Epithelial cell of proximal tubule (primary cell): ENCODE measurements at regions not wholly inside any gene's neighbourhood (a gene's known extent, or its start where the extent isn't known, plus 50 kb on each side); places are given as distances from the start of the nearest gene placed in this dataset.

Experiments used
- DNase-seq: peaks from one replicate; pipeline ENCODE4 v3.0.0-alpha.2; 2011; ENCODE audit warnings: low read depth
- H3K4me3 ChIP-seq: 2 replicates; pipeline ENCODE4 v1.5.1; 2011; ENCODE audit warnings: low read depth, mild to moderate bottlenecking, low read length
- TF ChIP-seq, protein P1 (sequence below): conservative IDR thresholded peaks from 2 replicates; pipeline ENCODE4 v1.5.1; 2012; ENCODE audit warnings: low read depth, mild to moderate bottlenecking, low read length

DNA sequence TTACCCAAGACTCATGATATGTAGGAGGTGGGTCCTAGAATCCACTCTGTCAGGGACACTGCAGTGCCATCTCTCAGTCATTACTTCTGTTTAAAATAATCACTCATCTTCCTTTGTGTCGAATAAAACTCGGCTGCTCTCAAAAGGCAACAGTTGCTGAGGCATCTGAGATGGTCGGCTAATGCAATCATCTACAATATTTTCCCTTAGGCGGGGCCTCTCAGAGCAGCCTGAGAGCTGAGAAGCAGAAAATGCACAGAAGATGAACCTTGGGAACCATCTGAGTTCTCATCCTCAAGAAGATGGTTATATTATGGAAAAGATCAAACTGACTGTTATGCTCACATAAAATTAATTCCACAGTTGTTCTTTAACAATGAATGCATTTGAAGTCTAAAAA, 1518.2 kb upstream of the TENM4 start:
- no peak for DNase-seq
- TF ChIP-seq, protein P1, sequence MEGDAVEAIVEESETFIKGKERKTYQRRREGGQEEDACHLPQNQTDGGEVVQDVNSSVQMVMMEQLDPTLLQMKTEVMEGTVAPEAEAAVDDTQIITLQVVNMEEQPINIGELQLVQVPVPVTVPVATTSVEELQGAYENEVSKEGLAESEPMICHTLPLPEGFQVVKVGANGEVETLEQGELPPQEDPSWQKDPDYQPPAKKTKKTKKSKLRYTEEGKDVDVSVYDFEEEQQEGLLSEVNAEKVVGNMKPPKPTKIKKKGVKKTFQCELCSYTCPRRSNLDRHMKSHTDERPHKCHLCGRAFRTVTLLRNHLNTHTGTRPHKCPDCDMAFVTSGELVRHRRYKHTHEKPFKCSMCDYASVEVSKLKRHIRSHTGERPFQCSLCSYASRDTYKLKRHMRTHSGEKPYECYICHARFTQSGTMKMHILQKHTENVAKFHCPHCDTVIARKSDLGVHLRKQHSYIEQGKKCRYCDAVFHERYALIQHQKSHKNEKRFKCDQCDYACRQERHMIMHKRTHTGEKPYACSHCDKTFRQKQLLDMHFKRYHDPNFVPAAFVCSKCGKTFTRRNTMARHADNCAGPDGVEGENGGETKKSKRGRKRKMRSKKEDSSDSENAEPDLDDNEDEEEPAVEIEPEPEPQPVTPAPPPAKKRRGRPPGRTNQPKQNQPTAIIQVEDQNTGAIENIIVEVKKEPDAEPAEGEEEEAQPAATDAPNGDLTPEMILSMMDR: no peak
- H3K4me3 ChIP-seq: no peak overlapping the region

DNA sequence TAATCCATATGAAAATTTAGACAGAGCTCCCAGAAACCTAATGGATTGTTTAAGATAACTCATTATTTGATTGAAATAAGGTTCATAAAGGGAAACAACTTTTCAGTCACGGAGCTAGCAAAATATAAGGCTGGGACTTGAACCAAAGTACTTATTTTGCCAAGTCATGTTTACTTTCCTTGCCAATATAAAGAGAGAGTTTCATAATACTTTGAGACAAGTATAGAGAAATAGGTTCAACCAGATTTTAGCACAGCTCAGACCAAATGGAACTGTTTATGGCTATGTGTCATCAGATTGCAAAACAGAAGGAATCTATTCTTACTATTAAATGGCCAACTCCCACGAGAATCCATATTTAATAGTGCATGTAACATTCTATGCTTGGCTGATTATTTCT, 1517.5 kb upstream of the TENM4 start:
- TF ChIP-seq, protein P1: no peak
- peak; percentile 33 for DNase-seq
- no peak overlapping the region for H3K4me3 ChIP-seq

DNA sequence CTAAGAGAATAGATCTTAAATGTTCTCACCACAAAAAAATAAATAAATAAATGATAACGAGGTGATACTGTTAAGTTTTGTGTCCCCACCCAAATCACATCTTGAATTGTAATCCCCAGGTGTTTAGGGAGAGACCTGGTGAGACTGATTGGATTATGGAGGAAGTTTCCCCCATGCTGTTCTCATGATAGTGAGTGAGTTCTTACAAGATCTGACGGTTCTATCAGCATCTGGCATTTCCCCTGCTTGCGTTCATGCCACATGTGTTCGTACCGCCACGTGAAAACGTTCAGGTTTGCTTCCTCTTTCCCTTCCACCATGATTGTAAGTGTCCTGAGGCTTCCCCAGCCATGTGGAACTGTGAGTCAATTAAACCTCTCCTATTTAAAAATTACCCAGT, 1514.8 kb upstream of the TENM4 start:
- no peak for DNase-seq
- H3K4me3 ChIP-seq: no peak overlapping the region
- TF ChIP-seq, protein P1: no peak

DNA sequence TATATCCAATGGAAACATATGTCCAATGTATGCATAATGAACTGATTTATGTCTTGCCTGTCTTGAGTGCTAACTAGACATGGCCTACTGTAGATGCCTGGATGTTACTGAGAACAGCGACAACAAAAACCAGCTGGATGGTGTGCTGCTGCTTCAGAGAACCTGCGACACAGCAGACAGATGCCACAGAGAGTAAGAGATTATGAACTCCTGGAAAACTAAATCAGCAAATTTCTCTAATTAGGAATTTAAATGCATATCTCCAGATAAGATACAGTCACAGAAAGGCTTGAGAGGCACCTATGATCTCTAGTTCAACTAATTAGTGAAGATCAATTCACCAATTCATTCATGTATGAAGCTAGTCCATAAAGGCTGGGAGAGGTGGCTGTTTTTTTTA, 1508.0 kb upstream of the TENM4 start:
- DNase-seq: no peak
- TF ChIP-seq, protein P1: no peak
- H3K4me3 ChIP-seq: no peak overlapping the region

DNA sequence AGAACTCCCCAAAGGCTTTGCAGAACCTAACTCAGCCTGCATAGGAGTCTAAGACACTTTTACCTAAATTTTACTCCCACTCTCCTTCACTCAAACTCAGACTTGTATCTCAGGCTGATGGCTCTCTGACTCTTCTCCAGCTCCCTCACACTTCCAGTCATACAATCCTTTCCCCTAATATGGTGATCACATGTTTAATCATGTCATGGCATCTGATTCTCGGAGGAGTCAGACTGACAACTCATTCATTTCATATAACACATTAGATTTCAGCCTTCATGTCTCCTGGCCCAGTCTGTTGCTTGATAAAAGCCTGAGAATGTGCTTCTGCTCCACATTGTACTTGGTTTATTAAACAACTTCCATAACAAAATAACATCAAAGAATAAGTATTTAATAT, 1503.9 kb upstream of the TENM4 start:
- DNase-seq: no peak
- H3K4me3 ChIP-seq: no peak overlapping the region
- TF ChIP-seq, protein P1: no peak

DNA sequence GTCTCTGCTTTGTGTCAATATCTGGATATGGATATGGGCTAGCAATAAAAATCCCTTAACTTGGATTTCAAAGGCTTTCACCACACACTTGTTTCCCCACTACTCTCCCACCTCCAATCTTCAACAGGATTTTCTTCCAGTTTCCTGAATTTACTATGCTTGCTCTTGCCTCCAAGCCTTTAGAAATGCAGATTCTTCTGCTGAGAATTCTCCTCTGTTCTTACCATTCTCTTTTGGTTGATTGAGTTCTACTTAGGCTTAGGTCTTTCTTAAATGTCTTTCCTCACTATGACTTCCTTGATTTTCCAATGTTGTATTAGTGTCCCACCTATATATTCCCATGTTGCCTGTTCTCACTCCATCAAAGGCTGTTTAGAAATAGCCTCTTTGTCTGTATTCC, 1502.4 kb upstream of the TENM4 start:
- no peak overlapping the region for H3K4me3 ChIP-seq
- no peak for DNase-seq
- TF ChIP-seq, protein P1: no peak

DNA sequence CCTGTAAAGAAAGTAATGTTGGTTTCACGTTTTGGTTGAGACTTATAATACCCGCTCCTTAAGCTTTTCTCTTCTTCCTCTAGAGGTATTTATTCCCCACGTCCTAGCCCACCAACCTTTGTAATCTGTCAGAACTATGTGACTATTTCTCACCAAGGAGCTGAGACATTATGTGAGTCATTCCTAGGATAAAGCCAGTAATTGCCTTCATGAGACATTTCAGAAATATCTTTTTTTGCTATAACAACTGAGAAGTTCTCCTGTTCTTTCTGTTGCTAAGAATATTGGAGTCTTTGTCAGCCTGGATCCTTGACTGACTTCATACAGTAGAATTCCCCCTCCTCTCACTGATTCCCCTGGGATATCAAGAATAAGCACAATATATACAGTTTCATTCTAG, 1497.0 kb upstream of the TENM4 start:
- no peak overlapping the region for H3K4me3 ChIP-seq
- TF ChIP-seq, protein P1: no peak
- DNase-seq: no peak
